ENCODE measurements at regions not wholly inside any gene's neighbourhood (a gene's known extent, or its start where the extent isn't known, plus 50 kb on each side); places are given as distances from the start of the nearest gene placed in this dataset.

- Mint-ChIP-seq H3K9me3 (ENCODE audit: unreplicated experiment) (peaks cover 11% of the 10 kb centered on the region), H3K4me1 (ENCODE audit: unreplicated experiment) (no peaks in the 10 kb centered on the region), H3K36me3 (ENCODE audit: unreplicated experiment) (no peaks in the 10 kb centered on the region), H3K4me3 (ENCODE audit: unreplicated experiment) (no peak overlapping the region), H3K27me3 (ENCODE audit: unreplicated experiment) (no peaks in the 10 kb centered on the region), H3K27ac (ENCODE audit: unreplicated experiment) (no peak overlapping the region)
- no peak for DNase-seq (ENCODE audit: extremely low spot score, unreplicated experiment)
- TF ChIP-seq CTCF (IDR thresholded peaks at IDR 0.05): no peak
These were observed 157.7 kb upstream of the CADPS start for GRCh38 chr3:63032881-63033280.

GRCh38 chr3:63034101-63034500, 158.9 kb upstream of the CADPS start:
- H3K4me3 Mint-ChIP-seq (ENCODE audit: unreplicated experiment): no peak overlapping the region
- no peaks in the 10 kb centered on the region for H3K36me3 Mint-ChIP-seq (ENCODE audit: unreplicated experiment)
- H3K27ac Mint-ChIP-seq (ENCODE audit: unreplicated experiment): no peak overlapping the region
- H3K4me1 Mint-ChIP-seq (ENCODE audit: unreplicated experiment): no peaks in the 10 kb centered on the region
- no peak for TF ChIP-seq CTCF (IDR thresholded peaks at IDR 0.05)
- DNase-seq (ENCODE audit: extremely low spot score, unreplicated experiment): no peak
- H3K9me3 Mint-ChIP-seq (ENCODE audit: unreplicated experiment): peaks cover 11% of the 10 kb centered on the region
- no peaks in the 10 kb centered on the region for H3K27me3 Mint-ChIP-seq (ENCODE audit: unreplicated experiment)

GRCh38 chr3:63037116-63037515, 161.9 kb upstream of the CADPS start:
- Mint-ChIP-seq H3K27ac (ENCODE audit: unreplicated experiment) (no peak overlapping the region), H3K27me3 (ENCODE audit: unreplicated experiment) (no peaks in the 10 kb centered on the region), H3K36me3 (ENCODE audit: unreplicated experiment) (no peaks in the 10 kb centered on the region), H3K9me3 (ENCODE audit: unreplicated experiment) (no peaks in the 10 kb centered on the region), H3K4me3 (ENCODE audit: unreplicated experiment) (no peak overlapping the region), H3K4me1 (ENCODE audit: unreplicated experiment) (no peaks in the 10 kb centered on the region)
- no peak for DNase-seq (ENCODE audit: extremely low spot score, unreplicated experiment)
- TF ChIP-seq CTCF (IDR thresholded peaks at IDR 0.05): no peak

GRCh38 chr3:63042833-63043232, 167.6 kb upstream of the CADPS start:
- no peaks in the 10 kb centered on the region for H3K36me3 Mint-ChIP-seq (ENCODE audit: unreplicated experiment)
- no peaks in the 10 kb centered on the region for H3K27me3 Mint-ChIP-seq (ENCODE audit: unreplicated experiment)
- H3K27ac Mint-ChIP-seq (ENCODE audit: unreplicated experiment): no peak overlapping the region
- DNase-seq (ENCODE audit: extremely low spot score, unreplicated experiment): no peak
- no peak overlapping the region for H3K4me3 Mint-ChIP-seq (ENCODE audit: unreplicated experiment)
- H3K9me3 Mint-ChIP-seq (ENCODE audit: unreplicated experiment): peaks cover 5% of the 10 kb centered on the region
- H3K4me1 Mint-ChIP-seq (ENCODE audit: unreplicated experiment): no peaks in the 10 kb centered on the region
- TF ChIP-seq CTCF (IDR thresholded peaks at IDR 0.05): no peak

GRCh38 chr3:63043631-63044030, 168.4 kb upstream of the CADPS start:
- Mint-ChIP-seq H3K9me3 (ENCODE audit: unreplicated experiment) (peaks cover 5% of the 10 kb centered on the region), H3K27ac (ENCODE audit: unreplicated experiment) (no peak overlapping the region), H3K27me3 (ENCODE audit: unreplicated experiment) (no peaks in the 10 kb centered on the region), H3K4me1 (ENCODE audit: unreplicated experiment) (no peaks in the 10 kb centered on the region), H3K4me3 (ENCODE audit: unreplicated experiment) (no peak overlapping the region), H3K36me3 (ENCODE audit: unreplicated experiment) (no peaks in the 10 kb centered on the region)
- no peak for DNase-seq (ENCODE audit: extremely low spot score, unreplicated experiment)
- no peak for TF ChIP-seq CTCF (IDR thresholded peaks at IDR 0.05)

Measured in osteocyte (in vitro differentiated cells).